ENCODE measurements at regions not wholly inside any gene's neighbourhood (a gene's known extent, or its start where the extent isn't known, plus 50 kb on each side); places are given as distances from the start of the nearest gene placed in this dataset.

GRCh38 chr6:14549304-14549770, 431.8 kb downstream of the CD83 start:
- Mint-ChIP-seq H3K4me3 (ENCODE audit: unreplicated experiment) (no peak overlapping the region), H3K27ac (ENCODE audit: unreplicated experiment) (no peak overlapping the region), H3K27me3 (ENCODE audit: low read depth, unreplicated experiment) (peaks cover 16% of the 10 kb centered on the region), H3K36me3 (ENCODE audit: low read depth, unreplicated experiment) (no peaks in the 10 kb centered on the region), H3K4me1 (ENCODE audit: low read depth, unreplicated experiment) (no peaks in the 10 kb centered on the region), H3K9me3 (ENCODE audit: unreplicated experiment) (peaks cover 2% of the 10 kb centered on the region)
- peaks cover 2% of the 10 kb centered on the region for H3K27me3 ChIP-seq (ENCODE audit: insufficient read depth, low read length)
- H3K9ac ChIP-seq (ENCODE audit: low read length), result no peak overlapping the region
- no peaks in the 10 kb centered on the region for H3K79me2 ChIP-seq (ENCODE audit: insufficient read depth, low read length)
- H3K9me3 ChIP-seq (ENCODE audit: insufficient read depth, low read depth, low read length), result no peaks in the 10 kb centered on the region
- DNase-seq (ENCODE audit: low read depth) (no peak), FAIRE-seq (no peak)
- H3K4me2 ChIP-seq (ENCODE audit: low read length), result no peak overlapping the region
- H2AFZ ChIP-seq (ENCODE audit: low read depth, low read length), result no peak overlapping the region
- no peaks in the 10 kb centered on the region for H3K4me1 ChIP-seq (ENCODE audit: insufficient read depth, low read length)
- TF ChIP-seq EZH2 (IDR thresholded peaks at IDR 0.05; ENCODE audit: insufficient read depth, low read length) (no peak), CTCF (IDR thresholded peaks at IDR 0.05; ENCODE audit: insufficient read depth, low read depth, low read length) (no peak)
- no peaks in the 10 kb centered on the region for H3K36me3 ChIP-seq (ENCODE audit: insufficient read depth, low read length)
- no peak overlapping the region for H3K27ac ChIP-seq (ENCODE audit: low read depth, low read length)
- H4K20me1 ChIP-seq (ENCODE audit: insufficient read depth, low read length), result no peaks in the 10 kb centered on the region
- no peak overlapping the region for H3K4me3 ChIP-seq (ENCODE audit: insufficient read depth, low read depth, low read length)

- Mint-ChIP-seq H3K9me3 (ENCODE audit: unreplicated experiment) (peaks cover 2% of the 10 kb centered on the region), H3K27ac (ENCODE audit: unreplicated experiment) (no peak overlapping the region), H3K4me1 (ENCODE audit: low read depth, unreplicated experiment) (no peaks in the 10 kb centered on the region), H3K36me3 (ENCODE audit: low read depth, unreplicated experiment) (no peaks in the 10 kb centered on the region), H3K27me3 (ENCODE audit: low read depth, unreplicated experiment) (peaks cover 14% of the 10 kb centered on the region), H3K4me3 (ENCODE audit: unreplicated experiment) (no peak overlapping the region)
- Histone ChIP-seq H4K20me1 (ENCODE audit: insufficient read depth, low read length) (no peaks in the 10 kb centered on the region), H3K9me3 (ENCODE audit: insufficient read depth, low read depth, low read length) (no peaks in the 10 kb centered on the region), H3K4me2 (ENCODE audit: low read length) (no peak overlapping the region), H3K27me3 (ENCODE audit: insufficient read depth, low read length) (peaks cover 2% of the 10 kb centered on the region), H3K9ac (ENCODE audit: low read length) (no peak overlapping the region), H3K36me3 (ENCODE audit: insufficient read depth, low read length) (no peaks in the 10 kb centered on the region), H3K4me3 (ENCODE audit: insufficient read depth, low read depth, low read length) (no peak overlapping the region), H3K79me2 (ENCODE audit: insufficient read depth, low read length) (no peaks in the 10 kb centered on the region), H2AFZ (ENCODE audit: low read depth, low read length) (no peak overlapping the region), H3K27ac (ENCODE audit: low read depth, low read length) (no peak overlapping the region), H3K4me1 (ENCODE audit: insufficient read depth, low read length) (no peaks in the 10 kb centered on the region)
- DNase-seq (ENCODE audit: low read depth) (no peak), FAIRE-seq (no peak)
- TF ChIP-seq EZH2 (IDR thresholded peaks at IDR 0.05; ENCODE audit: insufficient read depth, low read length) (no peak), CTCF (IDR thresholded peaks at IDR 0.05; ENCODE audit: insufficient read depth, low read depth, low read length) (no peak)
Measured at GRCh38 chr6:14549871-14550270, 432.3 kb downstream of the CD83 start.

GRCh38 chr6:14550410-14550809, 432.8 kb downstream of the CD83 start:
- H3K27ac ChIP-seq (ENCODE audit: low read depth, low read length), result no peak overlapping the region
- TF ChIP-seq CTCF (IDR thresholded peaks at IDR 0.05; ENCODE audit: insufficient read depth, low read depth, low read length) (no peak), EZH2 (IDR thresholded peaks at IDR 0.05; ENCODE audit: insufficient read depth, low read length) (no peak)
- H3K36me3 ChIP-seq (ENCODE audit: insufficient read depth, low read length), result no peaks in the 10 kb centered on the region
- H3K4me2 ChIP-seq (ENCODE audit: low read length), result no peak overlapping the region
- Mint-ChIP-seq H3K27ac (ENCODE audit: unreplicated experiment) (no peak overlapping the region), H3K4me3 (ENCODE audit: unreplicated experiment) (no peak overlapping the region), H3K27me3 (ENCODE audit: low read depth, unreplicated experiment) (peaks cover 11% of the 10 kb centered on the region), H3K9me3 (ENCODE audit: unreplicated experiment) (peaks cover 2% of the 10 kb centered on the region), H3K36me3 (ENCODE audit: low read depth, unreplicated experiment) (no peaks in the 10 kb centered on the region), H3K4me1 (ENCODE audit: low read depth, unreplicated experiment) (no peaks in the 10 kb centered on the region)
- H3K4me1 ChIP-seq (ENCODE audit: insufficient read depth, low read length), result no peaks in the 10 kb centered on the region
- no peak for FAIRE-seq
- no peak overlapping the region for H2AFZ ChIP-seq (ENCODE audit: low read depth, low read length)
- no peaks in the 10 kb centered on the region for H3K79me2 ChIP-seq (ENCODE audit: insufficient read depth, low read length)
- H3K4me3 ChIP-seq (ENCODE audit: insufficient read depth, low read depth, low read length), result no peak overlapping the region
- DNase-seq (ENCODE audit: low read depth), result no peak
- H3K9me3 ChIP-seq (ENCODE audit: insufficient read depth, low read depth, low read length), result no peaks in the 10 kb centered on the region
- no peaks in the 10 kb centered on the region for H4K20me1 ChIP-seq (ENCODE audit: insufficient read depth, low read length)
- no peak overlapping the region for H3K9ac ChIP-seq (ENCODE audit: low read length)
- peaks cover 2% of the 10 kb centered on the region for H3K27me3 ChIP-seq (ENCODE audit: insufficient read depth, low read length)
